Inflammatory macrophage (primary cell): ENCODE measurements at regions not wholly inside any gene's neighbourhood (a gene's known extent, or its start where the extent isn't known, plus 50 kb on each side); places are given as distances from the start of the nearest gene placed in this dataset.

Source experiments
- DNase-seq, 2 donors: peaks; one replicate each; pipeline ENCODE4 v3.0.0-alpha.2; 2020 to 2022

GRCh38 chr13:34124666-34125306 is 306.8 kb downstream of the RFC3 start:
- no peak for DNase-seq

GRCh38 chr13:34127523-34127922 is 309.6 kb downstream of the RFC3 start:
- DNase-seq = no peak

- DNase-seq = no peak
Observed at GRCh38 chr13:34128661-34129060, 310.7 kb downstream of the RFC3 start.

- DNase-seq = no peak
Observed at GRCh38 chr13:34129436-34129835, 311.5 kb downstream of the RFC3 start.

- DNase-seq = no peak
Observed at GRCh38 chr13:34137200-34137599, 319.3 kb downstream of the RFC3 start.

GRCh38 chr13:34139660-34140227 is 321.8 kb downstream of the RFC3 start:
- no peak for DNase-seq

- DNase-seq = no peak
Observed at GRCh38 chr13:34143637-34144036, 325.7 kb downstream of the RFC3 start.

- DNase-seq = no peak
Observed at GRCh38 chr13:34144142-34144541, 326.2 kb downstream of the RFC3 start.

GRCh38 chr13:34145061-34145460 is 327.1 kb downstream of the RFC3 start:
- DNase-seq = no peak

GRCh38 chr13:34148359-34148758 is 330.4 kb downstream of the RFC3 start:
- DNase-seq = no peak

- DNase-seq = no peak
Observed at GRCh38 chr13:34151885-34152284, 333.9 kb downstream of the RFC3 start.

GRCh38 chr13:34152409-34152808 is 334.5 kb downstream of the RFC3 start:
- no peak for DNase-seq

GRCh38 chr13:34152996-34153395 is 335.0 kb downstream of the RFC3 start:
- no peak for DNase-seq

- no peak for DNase-seq
Observed at GRCh38 chr13:34153428-34154180, 335.7 kb downstream of the RFC3 start.

GRCh38 chr13:34155931-34156607 is 338.1 kb downstream of the RFC3 start:
- DNase-seq = no peak

- peak in 1 of 2 donors; percentile 1 for DNase-seq
Observed at GRCh38 chr13:34156841-34157365, 339.0 kb downstream of the RFC3 start.

- no peak for DNase-seq
Observed at GRCh38 chr13:34159946-34160345, 342.0 kb downstream of the RFC3 start.

- no peak for DNase-seq
Observed at GRCh38 chr13:34161931-34162543, 344.1 kb downstream of the RFC3 start.

- no peak for DNase-seq
Observed at GRCh38 chr13:34162544-34162933, 344.6 kb downstream of the RFC3 start.

GRCh38 chr13:34164582-34164981 is 346.6 kb downstream of the RFC3 start:
- DNase-seq = no peak

- DNase-seq = no peak
Observed at GRCh38 chr13:34165158-34165557, 347.2 kb downstream of the RFC3 start.

- DNase-seq = no peak
Observed at GRCh38 chr13:34166406-34166805, 348.5 kb downstream of the RFC3 start.

- no peak for DNase-seq
Observed at GRCh38 chr13:34167347-34167746, 349.4 kb downstream of the RFC3 start.
